Left kidney (tissue), 1 donor: ENCODE measurements at regions not wholly inside any gene's neighbourhood (a gene's known extent, or its start where the extent isn't known, plus 50 kb on each side); places are given as distances from the start of the nearest gene placed in this dataset.

Source experiments
- DNase-seq: peaks from one replicate; pipeline ENCODE4 v3.0.0-alpha.2; 2013

GRCh38 chr10:62632071-62632809 lies 172.3 kb upstream of the ADO start:
- no peak for DNase-seq

GRCh38 chr10:62633976-62634375 lies 170.5 kb upstream of the ADO start:
- DNase-seq: no peak

- DNase-seq: no peak
Observed at GRCh38 chr10:62634576-62634975, 169.9 kb upstream of the ADO start.

GRCh38 chr10:62635127-62635526 lies 169.4 kb upstream of the ADO start:
- no peak for DNase-seq

GRCh38 chr10:62636825-62637248 lies 167.7 kb upstream of the ADO start:
- no peak for DNase-seq

GRCh38 chr10:62637249-62638061 lies 167.1 kb upstream of the ADO start:
- no peak for DNase-seq

- DNase-seq: no peak
Observed at GRCh38 chr10:62638062-62638477, 166.4 kb upstream of the ADO start.

- DNase-seq: no peak
Observed at GRCh38 chr10:62639144-62639543, 165.4 kb upstream of the ADO start.

GRCh38 chr10:62640411-62640810 lies 164.1 kb upstream of the ADO start:
- no peak for DNase-seq

GRCh38 chr10:62643606-62644587 lies 160.6 kb upstream of the ADO start:
- DNase-seq: no peak

GRCh38 chr10:62647375-62648092 lies 157.0 kb upstream of the ADO start:
- DNase-seq: no peak

- no peak for DNase-seq
Observed at GRCh38 chr10:62648921-62649320, 155.6 kb upstream of the ADO start.

- DNase-seq: no peak
Observed at GRCh38 chr10:62650411-62650810, 154.1 kb upstream of the ADO start.

GRCh38 chr10:62651341-62651740 lies 153.2 kb upstream of the ADO start:
- no peak for DNase-seq

GRCh38 chr10:62652114-62652513 lies 152.4 kb upstream of the ADO start:
- DNase-seq: no peak

GRCh38 chr10:62652564-62652963 lies 152.0 kb upstream of the ADO start:
- DNase-seq: no peak

GRCh38 chr10:62653254-62653653 lies 151.3 kb upstream of the ADO start:
- no peak for DNase-seq

- no peak for DNase-seq
Observed at GRCh38 chr10:62654966-62655336, 149.6 kb upstream of the ADO start.

GRCh38 chr10:62655337-62655994 lies 149.1 kb upstream of the ADO start:
- no peak for DNase-seq

GRCh38 chr10:62657244-62657835 lies 147.2 kb upstream of the ADO start:
- no peak for DNase-seq

GRCh38 chr10:62658516-62658915 lies 146.0 kb upstream of the ADO start:
- no peak for DNase-seq
